H1 (cell line): ENCODE measurements at regions not wholly inside any gene's neighbourhood (a gene's known extent, or its start where the extent isn't known, plus 50 kb on each side); places are given as distances from the start of the nearest gene placed in this dataset.

Experiments used
- RNF2 ChIP-seq: fragments of 200-900, 300-1000 bp; sonication (generic); IDR thresholded peaks from 2 replicates; pipeline ENCODE4 v1.7.1; 2016; ENCODE audit warnings: borderline replicate concordance, low read depth, mild to moderate bottlenecking, antibody characterized with exemption, low read length; ENCODE audit not compliant: poor library complexity, severe bottlenecking; ENCODE audit errors: missing control alignments
- SP1 ChIP-seq: IDR thresholded peaks from 2 replicates; pipeline ENCODE4 v1.6.1; 2011; ENCODE audit warnings: low read depth, low read length

DNA sequence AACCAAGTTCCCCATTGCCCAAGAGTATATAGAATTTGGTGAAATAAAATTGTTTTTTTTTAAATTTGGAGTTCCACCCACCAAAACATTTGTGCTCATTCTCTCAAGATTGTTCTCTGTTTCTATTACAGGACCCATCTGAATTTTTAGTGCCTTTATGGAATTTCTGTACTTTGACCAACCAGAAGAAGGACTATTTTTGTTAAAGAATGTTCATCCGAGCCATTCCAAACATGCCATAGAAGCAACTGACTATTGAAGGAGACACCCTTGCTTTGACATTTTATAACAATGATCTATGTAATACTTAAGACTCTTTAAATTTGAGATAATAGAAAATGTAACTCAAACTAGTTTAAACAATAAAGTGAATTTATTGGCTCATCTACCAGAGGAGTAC, 655.7 kb upstream of the ADAMTS5 start:
- TF ChIP-seq RNF2, result no peak
- TF ChIP-seq SP1, result no peak
